ENCODE measurements at regions not wholly inside any gene's neighbourhood (a gene's known extent, or its start where the extent isn't known, plus 50 kb on each side); places are given as distances from the start of the nearest gene placed in this dataset.

- TF ChIP-seq TCF7L2 (IDR thresholded peaks at IDR 0.05; ENCODE audit: low read depth, low read length): no peak
- peak; percentile 86 for TF ChIP-seq CTCF (IDR thresholded peaks at IDR 0.05)
Observed at GRCh38 chr5:88140856-88141752, 127.5 kb downstream of the TMEM161B start.

Data from Panc1 (cell line).